Endothelial cell of umbilical vein (primary cell): ENCODE measurements at regions not wholly inside any gene's neighbourhood (a gene's known extent, or its start where the extent isn't known, plus 50 kb on each side); places are given as distances from the start of the nearest gene placed in this dataset.

Experiments
- BruUV-seq: library from RNA; stranded (reverse); fragments of 400-500 nt; replicated peaks from 2 replicates; lab custom pipeline; 2021; lab: Mats Ljungman, UMichigan
- CTCF ChIA-PET: fragments of 300-600, 350-600 bp; sonication (Branson Sonifier 250); formaldehyde crosslinking; loops from one replicate; lab custom pipeline; 2021; ENCODE audit warnings: antibody characterized with exemption, inconsistent platforms; lab: Charles Lee
- POLR2A ChIA-PET: fragments of 300-600, 350-600 bp; sonication (Branson Sonifier 250); formaldehyde crosslinking; loops from one replicate; lab custom pipeline; 2021; ENCODE audit warnings: antibody characterized with exemption, inconsistent platforms; lab: Charles Lee
- DNase-seq: peaks from one replicate; pipeline ENCODE4 v3.0.0-alpha.2; 2011; ENCODE audit warnings: low read depth, low spot score
- FAIRE-seq: peaks from 2 replicates; lab custom pipeline; 2011; peaks lifted over from hg19 to GRCh38; lab: Jason Lieb, UNC
- H2AFZ ChIP-seq: 2 replicates; pipeline ENCODE4 v1.6.0; 2012; ENCODE audit warnings: low read depth, low read length, control low read depth, inconsistent platforms
- H3K27ac ChIP-seq: 2 replicates; pipeline ENCODE4 v1.5.1; 2011; ENCODE audit warnings: low read depth, mild to moderate bottlenecking, control low read depth, low read length, moderate library complexity; ENCODE audit not compliant: insufficient read depth
- H3K27me3 ChIP-seq, 2 experiments: 2 replicates each; pipeline versions ENCODE4 v1.6.0 to v1.6.1; 2011; ENCODE audit warnings: low read length in 2 of 2, mixed read lengths in 1 of 2; ENCODE audit not compliant: control insufficient read depth in 2 of 2, insufficient read depth in 2 of 2
- H3K36me3 ChIP-seq, 2 experiments: 2 replicates in 1 of 2; 3 replicates in 1 of 2; pipeline ENCODE4 v1.5.1; 2011; ENCODE audit warnings: low read length in 2 of 2, mild to moderate bottlenecking in 1 of 2, moderate library complexity in 1 of 2; ENCODE audit not compliant: control insufficient read depth in 2 of 2, insufficient read depth in 2 of 2; ENCODE audit errors: extremely low read depth in 1 of 2
- H3K4me1 ChIP-seq: 3 replicates; pipeline ENCODE4 v1.5.1; 2011; ENCODE audit warnings: mild to moderate bottlenecking, low read length; ENCODE audit not compliant: control insufficient read depth, insufficient read depth; ENCODE audit errors: extremely low read depth
- H3K4me2 ChIP-seq: 2 replicates; pipeline ENCODE4 v1.6.1; 2011; ENCODE audit warnings: low read length, control low read depth, mixed read lengths; ENCODE audit not compliant: insufficient read depth
- H3K4me3 ChIP-seq, 3 experiments: fragments of 200-600 bp in 1 of 3; sonication (generic), shearing (Covaris generic) in 1 of 3; replicated peaks in 1 of 3; 2 replicates each; pipeline ENCODE4 v1.5.1; 2011 to 2016; ENCODE audit warnings: control low read depth in 3 of 3, low read length in 3 of 3, mild to moderate bottlenecking in 2 of 3, inconsistent platforms in 1 of 3, low read depth in 1 of 3, moderate library complexity in 1 of 3; ENCODE audit not compliant: insufficient read depth in 1 of 3
- H3K79me2 ChIP-seq: 2 replicates; pipeline ENCODE4 v1.6.0; 2012; ENCODE audit warnings: low read length, inconsistent platforms; ENCODE audit not compliant: control insufficient read depth, insufficient read depth
- H3K9ac ChIP-seq: replicated peaks from 2 replicates; pipeline ENCODE3; 2011; ENCODE audit warnings: low read length, control low read depth; ENCODE audit not compliant: insufficient read depth; ENCODE audit errors: extremely low read depth
- H3K9me1 ChIP-seq: replicated peaks from 3 replicates; pipeline ENCODE4 v1.6.0; 2011; ENCODE audit warnings: mild to moderate bottlenecking, low read length; ENCODE audit not compliant: control insufficient read depth, insufficient read depth; ENCODE audit errors: extremely low read depth
- H3K9me3 ChIP-seq: replicated peaks from 2 replicates; pipeline ENCODE4 v1.5.1; 2012; ENCODE audit warnings: low read length, inconsistent platforms; ENCODE audit not compliant: control insufficient read depth, insufficient read depth
- H4K20me1 ChIP-seq: replicated peaks from 2 replicates; pipeline ENCODE3; 2011; ENCODE audit warnings: mild to moderate bottlenecking, low read length; ENCODE audit not compliant: control insufficient read depth, insufficient read depth; ENCODE audit errors: extremely low read depth
- CTCF ChIP-seq, 2 donors: IDR thresholded peaks; 1 replicate in 1 of 2; 2 replicates in 1 of 2; pipeline ENCODE4 v1.5.1; 2011; ENCODE audit warnings: low read length in 2 of 2, mild to moderate bottlenecking in 2 of 2, moderate library complexity in 2 of 2, control low read depth in 1 of 2, inconsistent platforms in 1 of 2, low read depth in 1 of 2; ENCODE audit not compliant: insufficient read depth in 1 of 2; ENCODE audit errors: extremely low read depth in 1 of 2
- EZH2 ChIP-seq: IDR thresholded peaks from 2 replicates; pipeline ENCODE4 v1.6.1; 2012; ENCODE audit warnings: borderline replicate concordance, low read depth, mild to moderate bottlenecking, moderate library complexity, low read length, inconsistent platforms; ENCODE audit not compliant: severe bottlenecking
- FOS ChIP-seq: IDR thresholded peaks from 2 replicates; pipeline ENCODE4 v1.6.1; 2011; ENCODE audit warnings: mild to moderate bottlenecking, low read length, moderate library complexity, borderline replicate concordance; ENCODE audit not compliant: insufficient read depth
- GATA2 ChIP-seq: IDR thresholded peaks from 2 replicates; pipeline ENCODE4 v1.7.0; 2011; ENCODE audit warnings: low read depth, mild to moderate bottlenecking, moderate library complexity, mixed read lengths, low read length; ENCODE audit not compliant: insufficient read length, insufficient read depth
- JUN ChIP-seq: IDR thresholded peaks from 2 replicates; pipeline ENCODE4 v1.6.1; 2011; ENCODE audit warnings: borderline replicate concordance, low read depth; ENCODE audit not compliant: insufficient read length, insufficient read depth
- MYC ChIP-seq: IDR thresholded peaks from one replicate; pipeline ENCODE4 v1.6.1; 2011; ENCODE audit warnings: mild to moderate bottlenecking, low read depth, low read length
- POLR2A ChIP-seq: IDR thresholded peaks from 2 replicates; pipeline ENCODE4 v1.6.1; 2012; ENCODE audit warnings: low read depth, mild to moderate bottlenecking, control low read depth, low read length
- POLR2AphosphoS5 ChIP-seq: IDR thresholded peaks from 2 replicates; pipeline ENCODE4 v1.6.1; 2012; ENCODE audit warnings: low read depth, mild to moderate bottlenecking, control low read depth, low read length, moderate library complexity; ENCODE audit not compliant: insufficient read depth
- dilution Hi-C: fragments of 300-500 bp; cut with MboI; formaldehyde crosslinking; loops from one replicate; pipeline ENCODE4 v1.15.0; 2019; ENCODE audit warnings: low sequenced_read_pairs; ENCODE audit not compliant: extremely low pct_ligation_motif_present
- intact Hi-C: fragments of 100-400 bp; cut with micrococcal nuclease; formaldehyde crosslinking; loops from one replicate; pipeline ENCODE4 v1.10.0; 2022
- TF ChIP-seq, protein P1 (sequence below): IDR thresholded peaks from 2 replicates; pipeline ENCODE4 v1.6.1; 2011; ENCODE audit not compliant: insufficient read depth, insufficient read length

DNA sequence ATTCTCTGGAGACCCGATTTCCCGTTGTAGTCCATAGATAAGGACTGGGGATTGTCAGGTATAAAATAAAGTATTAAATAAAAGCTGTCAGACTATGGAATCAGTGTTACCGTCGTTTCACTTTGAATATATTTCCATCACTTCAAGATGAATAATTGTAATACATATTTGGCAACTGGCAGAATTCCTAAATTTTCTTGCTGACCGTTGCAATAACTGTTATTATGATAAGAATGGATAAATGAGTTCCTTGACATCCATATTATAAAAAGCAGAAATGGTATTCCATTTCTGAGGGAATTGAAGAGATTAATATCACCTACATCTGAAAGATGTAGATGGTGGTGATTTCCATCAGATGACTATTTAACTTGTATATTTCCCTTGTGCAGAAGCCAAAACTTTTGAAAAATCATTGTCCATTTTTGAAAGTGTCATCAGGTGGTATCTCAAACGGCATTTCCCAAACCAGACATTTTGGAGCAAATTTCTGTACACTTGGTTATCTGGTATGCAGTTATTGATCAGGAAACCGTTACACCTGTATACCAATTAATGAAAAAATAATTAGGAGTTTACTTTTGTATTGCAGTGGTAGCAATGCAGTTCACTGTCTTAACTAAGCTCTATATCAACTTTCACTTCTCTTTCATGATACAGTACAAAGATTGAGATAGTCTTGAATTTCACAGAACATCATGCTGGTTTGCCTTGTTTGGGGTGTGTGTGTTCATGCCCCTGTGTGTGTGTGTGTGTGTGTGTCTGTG, 878.5 kb downstream of the PCDH18 start:
- ChIA-PET CTCF (no interaction called here), POLR2A (no interaction called here)
- intact Hi-C loops, result loop anchor here (5.0 to 10.0 kb wide), 3 partner anchors 167 to 289 kb away; no protein-coding TSS in a partner anchor
- Histone ChIP-seq H3K27ac (no peak overlapping the region), H3K9ac (no peak overlapping the region), H3K79me2 (no peaks in the 10 kb centered on the region), H3K4me3 (no peak overlapping the region), H2AFZ (no peak overlapping the region), H3K27me3 (no peaks in the 10 kb centered on the region), H4K20me1 (no peaks in the 10 kb centered on the region), H3K9me1 (no peaks in the 10 kb centered on the region), H3K9me3 (no peaks in the 10 kb centered on the region), H3K4me2 (no peak overlapping the region), H3K4me1 (peaks cover 16% of the 10 kb centered on the region), H3K36me3 (no peaks in the 10 kb centered on the region)
- dilution Hi-C loops, result no loop called here
- no TSS peak for BruUV-seq
- TF ChIP-seq POLR2AphosphoS5, result no peak
- TF ChIP-seq GATA2, result no peak
- TF ChIP-seq POLR2A, result no peak
- no peak for TF ChIP-seq CTCF (IDR thresholded peaks at IDR 0.05; ENCODE audit: extremely low read depth in 1 of 2, insufficient read depth in 1 of 2, low read depth in 1 of 2, low read length in 2 of 2)
- no peak for TF ChIP-seq MYC
- TF ChIP-seq FOS, result no peak
- no peak for TF ChIP-seq JUN
- no peak for TF ChIP-seq EZH2
- TF ChIP-seq, protein P1, sequence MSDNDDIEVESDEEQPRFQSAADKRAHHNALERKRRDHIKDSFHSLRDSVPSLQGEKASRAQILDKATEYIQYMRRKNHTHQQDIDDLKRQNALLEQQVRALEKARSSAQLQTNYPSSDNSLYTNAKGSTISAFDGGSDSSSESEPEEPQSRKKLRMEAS, result no peak
- FAIRE-seq (no peak), DNase-seq (no peak)
